HG02870 (cell line): ENCODE measurements at regions not wholly inside any gene's neighbourhood (a gene's known extent, or its start where the extent isn't known, plus 50 kb on each side); places are given as distances from the start of the nearest gene placed in this dataset.
"Not testable (repeated sequence)": the region's sequence is repeated elsewhere in the genome, so short reads cannot be mapped to it uniquely, and the experiment has no call there.

Experiments used
- ATAC-seq: cut with Tn5 transposase; IDR thresholded peaks from one replicate; pipeline ENCODE4 v1.9.1; 2021; ENCODE audit warnings: mild to moderate bottlenecking, moderate library complexity; ENCODE audit not compliant: unreplicated experiment

- no peak for ATAC-seq
These were observed 346.4 kb downstream of the CDC5L start for GRCh38 chr6:44733868-44734267.

- peak; percentile 12 for ATAC-seq
These were observed 347.6 kb downstream of the CDC5L start for GRCh38 chr6:44734886-44735629.

GRCh38 chr6:44735630-44735963 is 348.1 kb downstream of the CDC5L start:
- peak; percentile 64 for ATAC-seq

GRCh38 chr6:44737341-44737740 is 349.8 kb downstream of the CDC5L start:
- no peak for ATAC-seq

GRCh38 chr6:44737829-44738528 is 350.5 kb downstream of the CDC5L start:
- ATAC-seq: peak; percentile 34

GRCh38 chr6:44738601-44739146 is 351.2 kb downstream of the CDC5L start:
- ATAC-seq: no peak

GRCh38 chr6:44739181-44739580 is 351.7 kb downstream of the CDC5L start:
- ATAC-seq: no peak

- ATAC-seq: no peak
These were observed 353.1 kb downstream of the CDC5L start for GRCh38 chr6:44740566-44741120.

- ATAC-seq: no peak
These were observed 354.7 kb downstream of the CDC5L start for GRCh38 chr6:44742201-44742600.

GRCh38 chr6:44742828-44743372 is 355.4 kb downstream of the CDC5L start:
- ATAC-seq: no peak

GRCh38 chr6:44760116-44760515 is 372.6 kb downstream of the CDC5L start:
- not testable (repeated sequence) for ATAC-seq

GRCh38 chr6:44761046-44761445 is 373.5 kb downstream of the CDC5L start:
- no peak for ATAC-seq

- ATAC-seq: no peak
These were observed 375.0 kb downstream of the CDC5L start for GRCh38 chr6:44762496-44762895.

- ATAC-seq: no peak
These were observed 384.3 kb downstream of the CDC5L start for GRCh38 chr6:44771647-44772415.

- no peak for ATAC-seq
These were observed 385.3 kb downstream of the CDC5L start for GRCh38 chr6:44772838-44773237.

GRCh38 chr6:44775121-44775520 is 387.6 kb downstream of the CDC5L start:
- no peak for ATAC-seq

GRCh38 chr6:44776344-44776743 is 388.8 kb downstream of the CDC5L start:
- no peak for ATAC-seq

GRCh38 chr6:44778513-44778912 is 391.0 kb downstream of the CDC5L start:
- no peak for ATAC-seq
